Body of pancreas (tissue), 4 donors: ENCODE measurements at regions not wholly inside any gene's neighbourhood (a gene's known extent, or its start where the extent isn't known, plus 50 kb on each side); places are given as distances from the start of the nearest gene placed in this dataset.

Source experiments
- ATAC-seq: fragments of 150-250 bp; one replicate; pipeline ENCODE4 v1.9.1; 2016
- DNase-seq, 4 donors: peaks; one replicate each; pipeline ENCODE4 v3.0.0-alpha.2; 2019
- H3K27ac ChIP-seq, 4 donors: fragments of 200-600 bp; sonication (generic); 1 replicate in 3 of 4; 2 replicates in 1 of 4; pipeline versions ENCODE4 v1.5.1 to v1.6.1; 2016 to 2019; ENCODE audit warnings: mild to moderate bottlenecking in 1 of 4, mixed read lengths in 1 of 4, moderate library complexity in 1 of 4
- H3K27me3 ChIP-seq, 2 donors: fragments of 200-600 bp; sonication (generic); one replicate each; pipeline ENCODE4 v1.6.0; 2016; ENCODE audit warnings: mild to moderate bottlenecking in 1 of 2
- H3K36me3 ChIP-seq, 2 donors: fragments of 200-600 bp; sonication (generic); replicated peaks in 1 of 2; 2 replicates each; pipeline ENCODE4 v1.5.1; 2016; ENCODE audit warnings: low read depth in 2 of 2; ENCODE audit not compliant: insufficient read depth in 1 of 2
- H3K4me1 ChIP-seq: fragments of 200-600 bp; sonication (generic); one replicate; pipeline ENCODE4 v1.6.0; 2016
- H3K4me3 ChIP-seq, 2 donors: fragments of 200-600 bp; sonication (generic); 1 replicate in 1 of 2; 2 replicates in 1 of 2; pipeline ENCODE4 v1.5.1; 2016 to 2019
- H3K9me3 ChIP-seq, 3 donors: fragments of 200-600 bp; sonication (generic); 1 replicate in 2 of 3; 2 replicates in 1 of 3; pipeline ENCODE4 v1.5.1; 2016
- CTCF ChIP-seq, 7 experiments: fragments of 450-650 bp in 4 of 7; fragments of 200-600 bp in 3 of 7; sonication (generic) in 3 of 7; IDR thresholded peaks; one replicate each; pipeline ENCODE4 v1.5.1; 2016 to 2019; ENCODE audit warnings: antibody characterized with exemption in 7 of 7
- POLR2A ChIP-seq, 3 donors: fragments of 450-650 bp; IDR thresholded peaks; one replicate each; pipeline ENCODE4 v1.6.1; 2016; ENCODE audit warnings: antibody characterized with exemption in 3 of 3, mild to moderate bottlenecking in 2 of 3
- WGBS, 2 donors: methylation state at CpG; one replicate each; pipeline ENCODE4 v1.1.5; 2017; 5-methylcytosine and 5-hydroxymethylcytosine counted together
- intact Hi-C: fragments of 100-400 bp; cut with DNase I; formaldehyde crosslinking; loops from one replicate; pipeline ENCODE4 v1.15.1; 2023

DNA sequence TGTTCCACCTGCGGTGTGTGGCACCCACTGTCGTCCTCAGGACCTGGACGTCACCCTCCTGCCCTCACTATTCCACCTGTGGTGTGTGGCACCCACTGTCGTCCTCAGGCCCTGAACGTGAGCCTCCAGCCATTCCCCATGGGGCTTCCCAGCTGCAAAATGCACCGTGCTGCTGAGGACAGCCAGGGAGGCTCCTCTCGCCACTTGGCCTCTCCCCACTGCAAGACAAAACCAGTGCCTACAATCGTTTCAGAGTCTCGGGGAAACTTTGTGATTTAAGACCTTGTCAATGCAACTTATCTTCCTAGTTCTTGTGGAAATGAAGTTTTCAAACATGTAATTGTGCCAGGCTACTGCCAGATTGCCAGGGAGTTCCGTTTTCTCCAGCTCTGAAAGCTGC, 319.3 kb upstream of the SALL3 start:
- Histone ChIP-seq H3K9me3 (no peaks in the 10 kb centered on the region), H3K36me3 (no peaks in the 10 kb centered on the region), H3K4me3 (no peak overlapping the region), H3K27ac (no peak overlapping the region), H3K27me3 (no peaks in the 10 kb centered on the region), H3K4me1 (no peaks in the 10 kb centered on the region)
- TF ChIP-seq CTCF (IDR thresholded peaks at IDR 0.05) (no peak), POLR2A (IDR thresholded peaks at IDR 0.05) (no peak)
- ATAC-seq: no peak
- 64 to 70% methylated on average over 10 of the region's 10 CpGs for WGBS, 2 donors
- intact Hi-C loops: no loop called here
- no peak for DNase-seq

- Histone ChIP-seq H3K4me1 (no peaks in the 10 kb centered on the region), H3K9me3 (no peaks in the 10 kb centered on the region), H3K27me3 (no peaks in the 10 kb centered on the region), H3K27ac (no peak overlapping the region), H3K36me3 (no peaks in the 10 kb centered on the region), H3K4me3 (no peak overlapping the region)
- intact Hi-C loops: no loop called here
- TF ChIP-seq POLR2A (IDR thresholded peaks at IDR 0.05): no peak
- no peak for TF ChIP-seq CTCF (IDR thresholded peaks at IDR 0.05)
- ATAC-seq (no peak), DNase-seq (no peak)
- WGBS, 2 donors: 67 to 74% methylated on average over 8 to 9 of the region's 9 CpGs
These were observed 318.3 kb upstream of the SALL3 start for GRCh38 chr18:78661316-78661715.

GRCh38 chr18:78662879-78663278, 316.7 kb upstream of the SALL3 start:
- Histone ChIP-seq H3K27me3 (no peaks in the 10 kb centered on the region), H3K4me3 (no peak overlapping the region), H3K4me1 (no peaks in the 10 kb centered on the region), H3K36me3 (no peaks in the 10 kb centered on the region), H3K9me3 (no peaks in the 10 kb centered on the region), H3K27ac (no peak overlapping the region)
- no peak for TF ChIP-seq CTCF (IDR thresholded peaks at IDR 0.05)
- TF ChIP-seq POLR2A (IDR thresholded peaks at IDR 0.05): no peak
- intact Hi-C loops: no loop called here
- WGBS, 2 donors: 62 to 75% methylated on average over 9 of the region's 9 CpGs
- ATAC-seq (no peak), DNase-seq (no peak)

- Histone ChIP-seq H3K4me3 (no peak overlapping the region), H3K36me3 (no peaks in the 10 kb centered on the region), H3K9me3 (no peaks in the 10 kb centered on the region), H3K27ac (no peak overlapping the region), H3K27me3 (no peaks in the 10 kb centered on the region), H3K4me1 (no peaks in the 10 kb centered on the region)
- 69 to 73% methylated on average over 9 to 13 of the region's 13 CpGs for WGBS, 2 donors
- intact Hi-C loops: no loop called here
- TF ChIP-seq POLR2A (IDR thresholded peaks at IDR 0.05) (no peak), CTCF (IDR thresholded peaks at IDR 0.05) (no peak)
- DNase-seq (no peak), ATAC-seq (no peak)
These were observed 315.6 kb upstream of the SALL3 start for GRCh38 chr18:78664048-78664447.

- DNase-seq (no peak), ATAC-seq (no peak)
- Histone ChIP-seq H3K4me1 (no peaks in the 10 kb centered on the region), H3K27me3 (no peaks in the 10 kb centered on the region), H3K4me3 (no peak overlapping the region), H3K36me3 (no peaks in the 10 kb centered on the region), H3K9me3 (no peaks in the 10 kb centered on the region), H3K27ac (no peak overlapping the region)
- 84 to 92% methylated on average over 5 of the region's 5 CpGs for WGBS, 2 donors
- intact Hi-C loops: no loop called here
- no peak for TF ChIP-seq CTCF (IDR thresholded peaks at IDR 0.05)
- TF ChIP-seq POLR2A (IDR thresholded peaks at IDR 0.05): no peak
These were observed 314.8 kb upstream of the SALL3 start for GRCh38 chr18:78664848-78665247.
